GM04503 (cell line): ENCODE measurements at regions not wholly inside any gene's neighbourhood (a gene's known extent, or its start where the extent isn't known, plus 50 kb on each side); places are given as distances from the start of the nearest gene placed in this dataset.

Experiments used
- DNase-seq: peaks from one replicate; pipeline ENCODE4 v3.0.0-alpha.2; 2012; ENCODE audit warnings: low read depth

GRCh38 chr22:26847046-26847445 lies 189.7 kb downstream of the MIAT start:
- DNase-seq: no peak

- no peak for DNase-seq
Observed at GRCh38 chr22:26847816-26848215, 190.4 kb downstream of the MIAT start.

GRCh38 chr22:26848244-26848920 lies 191.0 kb downstream of the MIAT start:
- no peak for DNase-seq

- DNase-seq: no peak
Observed at GRCh38 chr22:26849575-26849974, 192.2 kb downstream of the MIAT start.

- DNase-seq: no peak
Observed at GRCh38 chr22:26851125-26851524, 193.7 kb downstream of the MIAT start.

- DNase-seq: no peak
Observed at GRCh38 chr22:26852176-26852575, 194.8 kb downstream of the MIAT start.

- DNase-seq: no peak
Observed at GRCh38 chr22:26853071-26853470, 195.7 kb downstream of the MIAT start.

GRCh38 chr22:26853495-26853894 lies 196.1 kb downstream of the MIAT start:
- DNase-seq: no peak

GRCh38 chr22:26857169-26857568 lies 199.8 kb downstream of the MIAT start:
- DNase-seq: no peak

GRCh38 chr22:26860301-26860700 lies 202.9 kb downstream of the MIAT start:
- no peak for DNase-seq

GRCh38 chr22:26865021-26865420 lies 207.6 kb downstream of the MIAT start:
- DNase-seq: no peak

- no peak for DNase-seq
Observed at GRCh38 chr22:26883393-26883792, 226.0 kb downstream of the MIAT start.

GRCh38 chr22:26884921-26885320 lies 227.5 kb downstream of the MIAT start:
- DNase-seq: no peak

GRCh38 chr22:26885441-26886261 lies 228.3 kb downstream of the MIAT start:
- no peak for DNase-seq

- DNase-seq: peak; percentile 91
Observed at GRCh38 chr22:26887456-26887855, 230.1 kb downstream of the MIAT start.

- DNase-seq: no peak
Observed at GRCh38 chr22:26887916-26888315, 230.5 kb downstream of the MIAT start.

- DNase-seq: no peak
Observed at GRCh38 chr22:26888887-26889286, 231.5 kb downstream of the MIAT start.

- no peak for DNase-seq
Observed at GRCh38 chr22:26889802-26890201, 232.4 kb downstream of the MIAT start.

- DNase-seq: no peak
Observed at GRCh38 chr22:26890870-26891269, 233.5 kb downstream of the MIAT start.

- no peak for DNase-seq
Observed at GRCh38 chr22:26891429-26891828, 234.0 kb downstream of the MIAT start.

GRCh38 chr22:26892166-26893041 lies 235.0 kb downstream of the MIAT start:
- no peak for DNase-seq
